H1 (cell line): ENCODE measurements at regions not wholly inside any gene's neighbourhood (a gene's known extent, or its start where the extent isn't known, plus 50 kb on each side); places are given as distances from the start of the nearest gene placed in this dataset.

ENCODE experiments used
- CTCF ChIA-PET: fragments of 300-600 bp; sonication (Branson Sonifier 250); formaldehyde crosslinking; loops from one replicate; lab custom pipeline; 2021; ENCODE audit not compliant: partially characterized antibody; lab: Charles Lee
- POLR2A ChIA-PET: fragments of 300-600 bp; sonication (Branson Sonifier 250); formaldehyde crosslinking; loops from one replicate; lab custom pipeline; 2021; ENCODE audit warnings: inconsistent platforms; ENCODE audit not compliant: partially characterized antibody; lab: Charles Lee
- DNase-seq, 2 experiments: peaks; one replicate each; pipeline versions ENCODE4 v3.0.0 to v3.0.0-alpha.2; 2010 to 2022; ENCODE audit warnings: low spot score in 2 of 2, low read depth in 1 of 2, mixed read lengths in 1 of 2
- FAIRE-seq: peaks from 2 replicates; lab custom pipeline; 2011; peaks lifted over from hg19 to GRCh38; lab: Jason Lieb, UNC
- H2AFZ ChIP-seq: 2 replicates; pipeline ENCODE4 v1.8.1; 2012; ENCODE audit warnings: low read length, inconsistent platforms
- H2AK5ac ChIP-seq: 2 replicates; pipeline ENCODE4 v1.6.1; 2013; ENCODE audit warnings: low read depth, low read length
- H2BK120ac ChIP-seq: replicated peaks from 2 replicates; pipeline ENCODE3; 2013; ENCODE audit warnings: low read depth, low read length, inconsistent platforms
- H2BK12ac ChIP-seq: 2 replicates; pipeline ENCODE4 v1.6.1; 2013; ENCODE audit warnings: low read depth, low read length
- H2BK15ac ChIP-seq: 2 replicates; pipeline ENCODE4 v1.6.1; 2013; ENCODE audit warnings: low read length
- H2BK20ac ChIP-seq: 2 replicates; pipeline ENCODE4 v1.6.1; 2013; ENCODE audit warnings: low read length
- H2BK5ac ChIP-seq: 2 replicates; pipeline ENCODE4 v1.6.1; 2013; ENCODE audit warnings: low read depth, low read length
- H3K14ac ChIP-seq: 2 replicates; pipeline ENCODE4 v1.6.1; 2013; ENCODE audit warnings: inconsistent platforms; ENCODE audit not compliant: insufficient read length
- H3K18ac ChIP-seq: 2 replicates; pipeline ENCODE4 v1.6.1; 2013; ENCODE audit warnings: low read length; ENCODE audit errors: extremely low read depth
- H3K23ac ChIP-seq: 2 replicates; pipeline ENCODE4 v1.6.1; 2013; ENCODE audit warnings: inconsistent platforms; ENCODE audit not compliant: insufficient read length
- H3K23me2 ChIP-seq: 2 replicates; pipeline ENCODE4 v1.6.1; 2013; ENCODE audit warnings: low read depth, low read length
- H3K27ac ChIP-seq: 2 replicates; pipeline ENCODE4 v1.6.1; 2011; ENCODE audit warnings: low read depth, low read length, inconsistent platforms
- H3K27me3 ChIP-seq, 4 experiments: replicated peaks in 1 of 4; 1 replicate in 1 of 4; 2 replicates in 3 of 4; pipeline versions ENCODE4 v1.6.1 to v1.8.1; 2011 to 2013; ENCODE audit warnings: low read length in 3 of 4, mild to moderate bottlenecking in 3 of 4, inconsistent platforms in 2 of 4, mixed read lengths in 2 of 4, moderate library complexity in 1 of 4; ENCODE audit not compliant: control insufficient read depth in 3 of 4, insufficient read depth in 3 of 4; ENCODE audit errors: extremely low read depth in 1 of 4
- H3K36me3 ChIP-seq, 4 experiments: 2 replicates each; pipeline versions ENCODE4 v1.6.1 to v1.8.1; 2011 to 2013; ENCODE audit warnings: mild to moderate bottlenecking in 4 of 4, low read length in 3 of 4, moderate library complexity in 2 of 4, control low read depth in 1 of 4, inconsistent platforms in 1 of 4; ENCODE audit not compliant: insufficient read depth in 4 of 4, control insufficient read depth in 2 of 4
- H3K4ac ChIP-seq: replicated peaks from 2 replicates; pipeline ENCODE3; 2013; ENCODE audit warnings: low read length, low read depth, mixed read lengths, inconsistent platforms; ENCODE audit not compliant: insufficient read length
- H3K4me1 ChIP-seq, 4 experiments: replicated peaks in 1 of 4; 1 replicate in 1 of 4; 2 replicates in 3 of 4; pipeline versions ENCODE4 v1.6.1 to v1.8.1; 2011 to 2013; ENCODE audit warnings: low read length in 3 of 4, inconsistent platforms in 2 of 4, mixed read lengths in 1 of 4; ENCODE audit not compliant: insufficient read depth in 4 of 4, control insufficient read depth in 3 of 4
- H3K4me2 ChIP-seq, 2 experiments: 2 replicates each; pipeline versions ENCODE4 v1.6.1 to v1.8.1; 2011 to 2013; ENCODE audit warnings: low read depth in 2 of 2, low read length in 2 of 2, control low read depth in 1 of 2, inconsistent platforms in 1 of 2, mild to moderate bottlenecking in 1 of 2; ENCODE audit not compliant: insufficient read depth in 1 of 2
- H3K4me3 ChIP-seq, 4 experiments: fragments of 200-600, 300-600 bp in 1 of 4; sonication (generic), shearing (Covaris generic), sonication (Bioruptor Twin) in 1 of 4; 2 replicates each; pipeline versions ENCODE4 v1.5.1 to v1.8.1; 2011 to 2016; ENCODE audit warnings: low read length in 4 of 4, low read depth in 3 of 4, control low read depth in 2 of 4, inconsistent platforms in 2 of 4, mild to moderate bottlenecking in 2 of 4, mixed read lengths in 1 of 4, moderate library complexity in 1 of 4; ENCODE audit not compliant: insufficient read depth in 2 of 4; ENCODE audit errors: extremely low read depth in 1 of 4
- H3K56ac ChIP-seq: replicated peaks from 2 replicates; pipeline ENCODE3; 2013; ENCODE audit warnings: low read depth, mild to moderate bottlenecking, mixed read lengths, low read length, inconsistent platforms; ENCODE audit not compliant: insufficient read length
- H3K79me1 ChIP-seq: 2 replicates; pipeline ENCODE4 v1.6.1; 2013; ENCODE audit warnings: low read depth, low read length, control low read depth
- H3K79me2 ChIP-seq, 2 experiments: 2 replicates each; pipeline versions ENCODE4 v1.6.1 to v1.8.1; 2012 to 2013; ENCODE audit warnings: low read length in 2 of 2, mild to moderate bottlenecking in 2 of 2, inconsistent platforms in 1 of 2; ENCODE audit not compliant: insufficient read depth in 2 of 2, control insufficient read depth in 1 of 2
- H3K9ac ChIP-seq, 4 experiments: replicated peaks in 1 of 4; 1 replicate in 1 of 4; 2 replicates in 3 of 4; pipeline versions ENCODE4 v1.6.1 to v1.8.1; 2011 to 2013; ENCODE audit warnings: low read depth in 3 of 4, low read length in 3 of 4, control low read depth in 2 of 4, mild to moderate bottlenecking in 2 of 4, moderate library complexity in 2 of 4, inconsistent platforms in 1 of 4; ENCODE audit errors: extremely low read depth in 1 of 4
- H3K9me3 ChIP-seq, 2 experiments: 2 replicates each; pipeline versions ENCODE4 v1.6.1 to v1.8.1; 2012 to 2013; ENCODE audit warnings: mild to moderate bottlenecking in 2 of 2, moderate library complexity in 2 of 2, control low read depth in 1 of 2, inconsistent platforms in 1 of 2, low read depth in 1 of 2, low read length in 1 of 2, mixed read lengths in 1 of 2; ENCODE audit not compliant: insufficient read depth in 2 of 2
- H4K20me1 ChIP-seq, 2 experiments: replicated peaks in 1 of 2; 2 replicates each; pipeline versions ENCODE3 to v1.8.1; 2011 to 2013; ENCODE audit warnings: inconsistent platforms in 2 of 2, low read length in 2 of 2, mild to moderate bottlenecking in 1 of 2; ENCODE audit not compliant: insufficient read depth in 2 of 2, control insufficient read depth in 1 of 2
- H4K5ac ChIP-seq: 2 replicates; pipeline ENCODE4 v1.6.1; 2013; ENCODE audit warnings: low read length, low read depth, mixed read lengths, inconsistent platforms; ENCODE audit not compliant: insufficient read length
- H4K8ac ChIP-seq: 2 replicates; pipeline ENCODE4 v1.8.0; 2013; ENCODE audit warnings: mild to moderate bottlenecking, moderate library complexity, low read length, inconsistent platforms; ENCODE audit not compliant: insufficient read depth; ENCODE audit errors: extremely low read depth
- H4K91ac ChIP-seq: replicated peaks from 2 replicates; pipeline ENCODE3; 2013; ENCODE audit warnings: low read length, mixed read lengths, inconsistent platforms; ENCODE audit not compliant: insufficient read length
- BACH1 ChIP-seq: IDR thresholded peaks from 2 replicates; pipeline ENCODE4 v1.6.1; 2012; ENCODE audit warnings: low read length, improper control_type of control experiment
- RFX5 ChIP-seq: IDR thresholded peaks from 2 replicates; pipeline ENCODE4 v1.6.1; 2011; ENCODE audit warnings: low read depth, low read length, improper control_type of control experiment, borderline replicate concordance
- SP2 ChIP-seq: IDR thresholded peaks from 2 replicates; pipeline ENCODE4 v1.6.1; 2012; ENCODE audit warnings: mild to moderate bottlenecking, low read length, inconsistent platforms
- SUZ12 ChIP-seq: fragments of 200-600 bp; sonication (generic); IDR thresholded peaks from 2 replicates; pipeline ENCODE4 v1.6.1; 2012; ENCODE audit warnings: mild to moderate bottlenecking, inconsistent platforms, low read length, moderate library complexity, mixed read lengths
- TEAD4 ChIP-seq: IDR thresholded peaks from 2 replicates; pipeline ENCODE4 v1.6.1; 2012; ENCODE audit warnings: low read depth, low read length, inconsistent platforms, mixed read lengths
- WGBS, 2 experiments: shearing (Covaris generic) in 1 of 2; methylation state at CpG; one replicate each; pipeline versions ENCODE4 v1.1.6 to v1.1.7; 2013 to 2015; ENCODE audit warnings: low lambda C conversion rate in 2 of 2, mixed read lengths in 2 of 2, inconsistent platforms in 1 of 2, low coverage in 1 of 2, missing lambda C conversion rate in 1 of 2; ENCODE audit not compliant: insufficient replicate concordance in 2 of 2, insufficient coverage in 1 of 2, insufficient read length in 1 of 2; ENCODE audit errors: extremely low coverage in 1 of 2, missing lambda C conversion rate in 1 of 2; 5-methylcytosine and 5-hydroxymethylcytosine counted together
- TF ChIP-seq, protein P1 (sequence below): IDR thresholded peaks from 2 replicates; pipeline ENCODE4 v1.6.1; 2012; ENCODE audit warnings: low read length, inconsistent platforms
- TF ChIP-seq, protein P2 (sequence below): IDR thresholded peaks from 2 replicates; pipeline ENCODE4 v1.6.1; 2012; ENCODE audit warnings: inconsistent platforms
- TF ChIP-seq, protein P3 (sequence below), 3 experiments: IDR thresholded peaks; 1 replicate in 2 of 3; 2 replicates in 1 of 3; pipeline versions ENCODE4 v1.5.1 to v1.6.1; 2011; ENCODE audit warnings: low read length in 3 of 3, mild to moderate bottlenecking in 3 of 3, inconsistent platforms in 2 of 3, low read depth in 1 of 3, moderate library complexity in 1 of 3; ENCODE audit not compliant: insufficient read depth in 1 of 3; ENCODE audit errors: control extremely low read depth in 1 of 3

- Histone ChIP-seq H4K8ac (no peak overlapping the region), H3K79me1 (no peaks in the 10 kb centered on the region), H3K4ac (no peak overlapping the region), H2BK5ac (no peak overlapping the region), H3K18ac (no peak overlapping the region), H2AK5ac (no peak overlapping the region), H2AFZ (no peak overlapping the region), H3K4me3 (no peak overlapping the region), H3K4me1 (peaks cover 0 to under 1% (median 0%) of the 10 kb centered on the region in 4 experiments; a peak in 1 of 7 replicates), H3K27me3 (peaks cover 0 to 16% (median 9%) of the 10 kb centered on the region in 4 experiments; a peak in 4 of 7 replicates), H3K27ac (no peak overlapping the region; the same call in 1 of the 2 replicates), H3K9ac (no peak overlapping the region), H2BK15ac (no peak overlapping the region), H3K36me3 (peaks cover 0 to 15% (median 1%) of the 10 kb centered on the region in 4 experiments; a peak in 3 of 8 replicates), H3K23ac (no peak overlapping the region), H3K56ac (no peak overlapping the region), H3K23me2 (no peaks in the 10 kb centered on the region), H3K14ac (no peak overlapping the region), H4K91ac (no peak overlapping the region), H2BK120ac (no peak overlapping the region), H3K79me2 (no peaks in the 10 kb centered on the region), H2BK20ac (no peak overlapping the region), H2BK12ac (no peak overlapping the region), H3K4me2 (no peak overlapping the region), H3K9me3 (peaks cover 18 to 26% of the 10 kb centered on the region in 2 experiments), H4K5ac (no peak overlapping the region), H4K20me1 (no peaks in the 10 kb centered on the region)
- WGBS, 2 experiments, result 93% methylated on average over 10 of the region's 10 CpGs; no CpG with 5 or more reads in 1 of the 2 experiments
- ChIA-PET CTCF (interaction anchor here (1.0 kb wide), 1 partner anchor 14 kb away, joined by 3 read pairs; no protein-coding TSS in a partner anchor), POLR2A (no interaction called here)
- FAIRE-seq (no peak), DNase-seq (no peak)
- TF ChIP-seq BACH1, result no peak
- TF ChIP-seq, protein P1, sequence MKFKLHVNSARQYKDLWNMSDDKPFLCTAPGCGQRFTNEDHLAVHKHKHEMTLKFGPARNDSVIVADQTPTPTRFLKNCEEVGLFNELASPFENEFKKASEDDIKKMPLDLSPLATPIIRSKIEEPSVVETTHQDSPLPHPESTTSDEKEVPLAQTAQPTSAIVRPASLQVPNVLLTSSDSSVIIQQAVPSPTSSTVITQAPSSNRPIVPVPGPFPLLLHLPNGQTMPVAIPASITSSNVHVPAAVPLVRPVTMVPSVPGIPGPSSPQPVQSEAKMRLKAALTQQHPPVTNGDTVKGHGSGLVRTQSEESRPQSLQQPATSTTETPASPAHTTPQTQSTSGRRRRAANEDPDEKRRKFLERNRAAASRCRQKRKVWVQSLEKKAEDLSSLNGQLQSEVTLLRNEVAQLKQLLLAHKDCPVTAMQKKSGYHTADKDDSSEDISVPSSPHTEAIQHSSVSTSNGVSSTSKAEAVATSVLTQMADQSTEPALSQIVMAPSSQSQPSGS, result no peak
- TF ChIP-seq, protein P2, sequence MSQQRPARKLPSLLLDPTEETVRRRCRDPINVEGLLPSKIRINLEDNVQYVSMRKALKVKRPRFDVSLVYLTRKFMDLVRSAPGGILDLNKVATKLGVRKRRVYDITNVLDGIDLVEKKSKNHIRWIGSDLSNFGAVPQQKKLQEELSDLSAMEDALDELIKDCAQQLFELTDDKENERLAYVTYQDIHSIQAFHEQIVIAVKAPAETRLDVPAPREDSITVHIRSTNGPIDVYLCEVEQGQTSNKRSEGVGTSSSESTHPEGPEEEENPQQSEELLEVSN, result no peak
- no peak for TF ChIP-seq TEAD4
- TF ChIP-seq, protein P3, sequence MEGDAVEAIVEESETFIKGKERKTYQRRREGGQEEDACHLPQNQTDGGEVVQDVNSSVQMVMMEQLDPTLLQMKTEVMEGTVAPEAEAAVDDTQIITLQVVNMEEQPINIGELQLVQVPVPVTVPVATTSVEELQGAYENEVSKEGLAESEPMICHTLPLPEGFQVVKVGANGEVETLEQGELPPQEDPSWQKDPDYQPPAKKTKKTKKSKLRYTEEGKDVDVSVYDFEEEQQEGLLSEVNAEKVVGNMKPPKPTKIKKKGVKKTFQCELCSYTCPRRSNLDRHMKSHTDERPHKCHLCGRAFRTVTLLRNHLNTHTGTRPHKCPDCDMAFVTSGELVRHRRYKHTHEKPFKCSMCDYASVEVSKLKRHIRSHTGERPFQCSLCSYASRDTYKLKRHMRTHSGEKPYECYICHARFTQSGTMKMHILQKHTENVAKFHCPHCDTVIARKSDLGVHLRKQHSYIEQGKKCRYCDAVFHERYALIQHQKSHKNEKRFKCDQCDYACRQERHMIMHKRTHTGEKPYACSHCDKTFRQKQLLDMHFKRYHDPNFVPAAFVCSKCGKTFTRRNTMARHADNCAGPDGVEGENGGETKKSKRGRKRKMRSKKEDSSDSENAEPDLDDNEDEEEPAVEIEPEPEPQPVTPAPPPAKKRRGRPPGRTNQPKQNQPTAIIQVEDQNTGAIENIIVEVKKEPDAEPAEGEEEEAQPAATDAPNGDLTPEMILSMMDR (IDR thresholded peaks at IDR 0.05; ENCODE audit: control extremely low read depth in 1 of 3, insufficient read depth in 1 of 3, low read depth in 1 of 3, low read length in 3 of 3), result no peak
- TF ChIP-seq SUZ12, result no peak
- TF ChIP-seq RFX5, result no peak
- no peak for TF ChIP-seq SP2
Observed at GRCh38 chr10:116001262-116001857, 271.6 kb downstream of the GFRA1 start.
